ENCODE measurements at regions not wholly inside any gene's neighbourhood (a gene's known extent, or its start where the extent isn't known, plus 50 kb on each side); places are given as distances from the start of the nearest gene placed in this dataset.

GRCh38 chr9:118992813-118993794 lies 376.1 kb downstream of the BRINP1 start:
- Histone ChIP-seq H3K4me3 (ENCODE audit: low read length) (no peak overlapping the region), H3K27ac (ENCODE audit: low read depth, low read length) (no peak overlapping the region), H3K4me1 (ENCODE audit: control insufficient read depth in 2 of 2, insufficient read depth in 2 of 2, low read length in 2 of 2) (no peaks in the 10 kb centered on the region), H3K27me3 (ENCODE audit: control insufficient read depth in 2 of 2, insufficient read depth in 2 of 2, low read length in 2 of 2) (no peaks in the 10 kb centered on the region), H3K36me3 (ENCODE audit: control insufficient read depth in 2 of 3, insufficient read depth in 3 of 3, low read length in 3 of 3) (no peaks in the 10 kb centered on the region), H3K9me3 (ENCODE audit: control insufficient read depth in 2 of 3, low read length in 3 of 3) (no peaks in the 10 kb centered on the region)
- ChIA-PET POLR2A (no interaction called here), CTCF (no interaction called here)
- peaks cover 0 to 12% (median 4%) of the 10 kb centered on the region in 11 donors for H3K9me3 Mint-ChIP-seq
- intact Hi-C loops (cut with micrococcal nuclease): no loop called here
- ATAC-seq: no peak
- H3K27ac Mint-ChIP-seq: no peak overlapping the region
- H3K27me3 Mint-ChIP-seq: peaks cover 0 to 4% (median 0%) of the 10 kb centered on the region in 5 donors
- H3K4me3 Mint-ChIP-seq: no peak overlapping the region
- H3K36me3 Mint-ChIP-seq: no peaks in the 10 kb centered on the region
- DNase-seq: no peak
- H3K4me1 Mint-ChIP-seq: no peaks in the 10 kb centered on the region

- peaks cover 0 to 4% (median 0%) of the 10 kb centered on the region in 5 donors for H3K27me3 Mint-ChIP-seq
- H3K36me3 ChIP-seq (ENCODE audit: control insufficient read depth in 2 of 3, insufficient read depth in 3 of 3, low read length in 3 of 3): no peaks in the 10 kb centered on the region
- H3K27ac ChIP-seq (ENCODE audit: low read depth, low read length): no peak overlapping the region
- no peak overlapping the region for H3K27ac Mint-ChIP-seq
- no peaks in the 10 kb centered on the region for H3K9me3 ChIP-seq (ENCODE audit: control insufficient read depth in 2 of 3, low read length in 3 of 3)
- no peak overlapping the region for H3K4me3 Mint-ChIP-seq
- no peaks in the 10 kb centered on the region for H3K4me1 Mint-ChIP-seq
- ATAC-seq (no peak), DNase-seq (no peak)
- intact Hi-C loops (cut with micrococcal nuclease): no loop called here
- no peaks in the 10 kb centered on the region for H3K36me3 Mint-ChIP-seq
- ChIA-PET CTCF (no interaction called here), POLR2A (no interaction called here)
- no peaks in the 10 kb centered on the region for H3K27me3 ChIP-seq (ENCODE audit: control insufficient read depth in 2 of 2, insufficient read depth in 2 of 2, low read length in 2 of 2)
- H3K4me1 ChIP-seq (ENCODE audit: control insufficient read depth in 2 of 2, insufficient read depth in 2 of 2, low read length in 2 of 2): no peaks in the 10 kb centered on the region
- H3K4me3 ChIP-seq (ENCODE audit: low read length): no peak overlapping the region
- H3K9me3 Mint-ChIP-seq: peaks cover 0 to 12% (median 4%) of the 10 kb centered on the region in 11 donors
Measured at GRCh38 chr9:118993965-118994364, 375.3 kb downstream of the BRINP1 start.

- H3K9me3 Mint-ChIP-seq: peaks cover 0 to 8% (median 0%) of the 10 kb centered on the region in 11 donors
- no peaks in the 10 kb centered on the region for H3K36me3 Mint-ChIP-seq
- H3K36me3 ChIP-seq (ENCODE audit: control insufficient read depth in 2 of 3, insufficient read depth in 3 of 3, low read length in 3 of 3): no peaks in the 10 kb centered on the region
- H3K4me3 Mint-ChIP-seq: no peak overlapping the region
- ChIA-PET CTCF (no interaction called here), POLR2A (no interaction called here)
- H3K27me3 ChIP-seq (ENCODE audit: control insufficient read depth in 2 of 2, insufficient read depth in 2 of 2, low read length in 2 of 2): no peaks in the 10 kb centered on the region
- H3K9me3 ChIP-seq (ENCODE audit: control insufficient read depth in 2 of 3, low read length in 3 of 3): no peaks in the 10 kb centered on the region
- no peak for DNase-seq
- no peaks in the 10 kb centered on the region for H3K4me1 ChIP-seq (ENCODE audit: control insufficient read depth in 2 of 2, insufficient read depth in 2 of 2, low read length in 2 of 2)
- no peaks in the 10 kb centered on the region for H3K4me1 Mint-ChIP-seq
- no peaks in the 10 kb centered on the region for H3K27me3 Mint-ChIP-seq
- no peak overlapping the region for H3K4me3 ChIP-seq (ENCODE audit: low read length)
- H3K27ac ChIP-seq (ENCODE audit: low read depth, low read length): no peak overlapping the region
- intact Hi-C loops (cut with micrococcal nuclease): no loop called here
- no peak for ATAC-seq
- no peak overlapping the region for H3K27ac Mint-ChIP-seq
Measured at GRCh38 chr9:119002491-119002890, 366.7 kb downstream of the BRINP1 start.

- intact Hi-C loops (cut with micrococcal nuclease): no loop called here
- H3K9me3 Mint-ChIP-seq: peaks cover 0 to 15% (median 0%) of the 10 kb centered on the region in 11 donors
- POLR2A ChIA-PET: no interaction called here
- Histone ChIP-seq H3K27ac (ENCODE audit: low read depth, low read length) (no peak overlapping the region), H3K4me3 (ENCODE audit: low read length) (no peak overlapping the region), H3K27me3 (ENCODE audit: control insufficient read depth in 2 of 2, insufficient read depth in 2 of 2, low read length in 2 of 2) (no peaks in the 10 kb centered on the region), H3K9me3 (ENCODE audit: control insufficient read depth in 2 of 3, low read length in 3 of 3) (no peaks in the 10 kb centered on the region), H3K36me3 (ENCODE audit: control insufficient read depth in 2 of 3, insufficient read depth in 3 of 3, low read length in 3 of 3) (no peaks in the 10 kb centered on the region), H3K4me1 (ENCODE audit: control insufficient read depth in 2 of 2, insufficient read depth in 2 of 2, low read length in 2 of 2) (no peaks in the 10 kb centered on the region)
- no peaks in the 10 kb centered on the region for H3K36me3 Mint-ChIP-seq
- no peaks in the 10 kb centered on the region for H3K27me3 Mint-ChIP-seq
- CTCF ChIA-PET: no interaction called here
- H3K27ac Mint-ChIP-seq: no peak overlapping the region
- ATAC-seq (no peak), DNase-seq (no peak)
- no peak overlapping the region for H3K4me3 Mint-ChIP-seq
- H3K4me1 Mint-ChIP-seq: no peaks in the 10 kb centered on the region
Measured at GRCh38 chr9:119003201-119003611, 366.0 kb downstream of the BRINP1 start.

GRCh38 chr9:119003882-119004617 lies 365.2 kb downstream of the BRINP1 start:
- POLR2A ChIA-PET: no interaction called here
- no peaks in the 10 kb centered on the region for H3K27me3 ChIP-seq (ENCODE audit: control insufficient read depth in 2 of 2, insufficient read depth in 2 of 2, low read length in 2 of 2)
- no peak for ATAC-seq
- no peak overlapping the region for H3K27ac ChIP-seq (ENCODE audit: low read depth, low read length)
- H3K4me3 Mint-ChIP-seq: no peak overlapping the region
- H3K36me3 Mint-ChIP-seq: no peaks in the 10 kb centered on the region
- H3K9me3 ChIP-seq (ENCODE audit: control insufficient read depth in 2 of 3, low read length in 3 of 3): no peaks in the 10 kb centered on the region
- no peak overlapping the region for H3K4me3 ChIP-seq (ENCODE audit: low read length)
- intact Hi-C loops (cut with micrococcal nuclease): no loop called here
- no peaks in the 10 kb centered on the region for H3K4me1 Mint-ChIP-seq
- no peak for DNase-seq
- peaks cover 0 to 15% (median 2%) of the 10 kb centered on the region in 11 donors for H3K9me3 Mint-ChIP-seq
- H3K27ac Mint-ChIP-seq: no peak overlapping the region
- H3K27me3 Mint-ChIP-seq: no peaks in the 10 kb centered on the region
- CTCF ChIA-PET: no interaction called here
- H3K36me3 ChIP-seq (ENCODE audit: control insufficient read depth in 2 of 3, insufficient read depth in 3 of 3, low read length in 3 of 3): no peaks in the 10 kb centered on the region
- no peaks in the 10 kb centered on the region for H3K4me1 ChIP-seq (ENCODE audit: control insufficient read depth in 2 of 2, insufficient read depth in 2 of 2, low read length in 2 of 2)

- H3K36me3 Mint-ChIP-seq: no peaks in the 10 kb centered on the region
- no peaks in the 10 kb centered on the region for H3K9me3 ChIP-seq (ENCODE audit: control insufficient read depth in 2 of 3, low read length in 3 of 3)
- ChIA-PET POLR2A (no interaction called here), CTCF (no interaction called here)
- H3K27ac Mint-ChIP-seq: no peak overlapping the region
- H3K4me3 ChIP-seq (ENCODE audit: low read length): no peak overlapping the region
- DNase-seq (no peak), ATAC-seq (no peak)
- peaks cover 0 to 3% (median 0%) of the 10 kb centered on the region in 7 donors for H3K4me1 Mint-ChIP-seq
- no peaks in the 10 kb centered on the region for H3K27me3 ChIP-seq (ENCODE audit: control insufficient read depth in 2 of 2, insufficient read depth in 2 of 2, low read length in 2 of 2)
- no peaks in the 10 kb centered on the region for H3K4me1 ChIP-seq (ENCODE audit: control insufficient read depth in 2 of 2, insufficient read depth in 2 of 2, low read length in 2 of 2)
- no peak overlapping the region for H3K4me3 Mint-ChIP-seq
- no peaks in the 10 kb centered on the region for H3K36me3 ChIP-seq (ENCODE audit: control insufficient read depth in 2 of 3, insufficient read depth in 3 of 3, low read length in 3 of 3)
- intact Hi-C loops (cut with micrococcal nuclease): no loop called here
- peaks cover 0 to 15% (median 3%) of the 10 kb centered on the region in 11 donors for H3K9me3 Mint-ChIP-seq
- no peak overlapping the region for H3K27ac ChIP-seq (ENCODE audit: low read depth, low read length)
- H3K27me3 Mint-ChIP-seq: no peaks in the 10 kb centered on the region
Measured at GRCh38 chr9:119004618-119004990, 364.6 kb downstream of the BRINP1 start.

Measured in naive thymus-derived CD4-positive, alpha-beta T cell (primary cell).